T-helper 2 cell treated with Interferon-gamma antibody and Interleukin-4, amounts not matched to agents 5 μg/mL and 100 μg/mL, for 36 hours (primary cell): ENCODE measurements at regions not wholly inside any gene's neighbourhood (a gene's known extent, or its start where the extent isn't known, plus 50 kb on each side); places are given as distances from the start of the nearest gene placed in this dataset.
"Not testable (repeated sequence)": the region's sequence is repeated elsewhere in the genome, so short reads cannot be mapped to it uniquely, and the experiment has no call there.

Experiments used
- DNase-seq: peaks from one replicate; pipeline ENCODE4 v3.0.0; 2021; ENCODE audit warnings: low spot score
- H3K27ac Mint-ChIP-seq: one replicate; pipeline ENCODE4 v1.8.0; 2021; ENCODE audit warnings: mild to moderate bottlenecking, mixed read lengths
- H3K27me3 Mint-ChIP-seq: one replicate; pipeline ENCODE4 v1.8.0; 2021; ENCODE audit warnings: low read depth, mixed read lengths
- H3K36me3 Mint-ChIP-seq: one replicate; pipeline ENCODE4 v1.8.0; 2021; ENCODE audit warnings: low read depth, mixed read lengths
- H3K4me1 Mint-ChIP-seq: one replicate; pipeline ENCODE4 v1.8.0; 2021; ENCODE audit warnings: low read depth, mixed read lengths
- H3K4me3 Mint-ChIP-seq: one replicate; pipeline ENCODE4 v1.8.0; 2022; ENCODE audit warnings: mild to moderate bottlenecking, moderate library complexity, mixed read lengths
- H3K9me3 Mint-ChIP-seq: one replicate; pipeline ENCODE4 v1.8.0; 2021; ENCODE audit warnings: mixed read lengths

GRCh38 chr21:34004974-34005373, 68.4 kb upstream of the MRPS6 start:
- no peak overlapping the region for H3K4me3 Mint-ChIP-seq
- H3K36me3 Mint-ChIP-seq = peaks cover 7% of the 10 kb centered on the region
- H3K4me1 Mint-ChIP-seq = peaks cover 16% of the 10 kb centered on the region
- H3K9me3 Mint-ChIP-seq = peaks cover 25% of the 10 kb centered on the region
- H3K27ac Mint-ChIP-seq = no peak overlapping the region
- H3K27me3 Mint-ChIP-seq = no peaks in the 10 kb centered on the region
- no peak for DNase-seq

GRCh38 chr21:34004013-34004938, 69.1 kb upstream of the MRPS6 start:
- no peak overlapping the region for H3K27ac Mint-ChIP-seq

GRCh38 chr21:34003428-34003827, 70.0 kb upstream of the MRPS6 start:
- H3K27me3 Mint-ChIP-seq = no peaks in the 10 kb centered on the region
- peaks cover 21% of the 10 kb centered on the region for H3K4me1 Mint-ChIP-seq
- peaks cover 20% of the 10 kb centered on the region for H3K9me3 Mint-ChIP-seq
- peaks cover 6% of the 10 kb centered on the region for H3K36me3 Mint-ChIP-seq
- no peak for DNase-seq
- no peak overlapping the region for H3K27ac Mint-ChIP-seq
- no peak overlapping the region for H3K4me3 Mint-ChIP-seq

More at GRCh38 chr21:34004013-34004938, 69.1 kb upstream of the MRPS6 start:
- peaks cover 8% of the 10 kb centered on the region for H3K36me3 Mint-ChIP-seq
- no peak for DNase-seq
- peaks cover 23% of the 10 kb centered on the region for H3K9me3 Mint-ChIP-seq
- no peak overlapping the region for H3K4me3 Mint-ChIP-seq
- H3K27me3 Mint-ChIP-seq = no peaks in the 10 kb centered on the region
- peaks cover 21% of the 10 kb centered on the region for H3K4me1 Mint-ChIP-seq

GRCh38 chr21:34000375-34000774, 73.0 kb upstream of the MRPS6 start:
- Mint-ChIP-seq H3K9me3 (peaks cover 11% of the 10 kb centered on the region), H3K4me1 (peaks cover 21% of the 10 kb centered on the region), H3K27me3 (no peaks in the 10 kb centered on the region), H3K4me3 (no peak overlapping the region), H3K27ac (no peak overlapping the region), H3K36me3 (peaks cover 9% of the 10 kb centered on the region)
- DNase-seq = no peak

GRCh38 chr21:33998809-33999208, 74.6 kb upstream of the MRPS6 start:
- no peaks in the 10 kb centered on the region for H3K27me3 Mint-ChIP-seq
- DNase-seq = no peak
- peaks cover 9% of the 10 kb centered on the region for H3K36me3 Mint-ChIP-seq
- peak overlapping the region; percentile 54 for H3K4me3 Mint-ChIP-seq
- peaks cover 24% of the 10 kb centered on the region for H3K4me1 Mint-ChIP-seq
- peak overlapping the region; percentile 55 for H3K27ac Mint-ChIP-seq
- peaks cover 20% of the 10 kb centered on the region for H3K9me3 Mint-ChIP-seq

GRCh38 chr21:33998402-33998801, 75.0 kb upstream of the MRPS6 start:
- Mint-ChIP-seq H3K27me3 (no peaks in the 10 kb centered on the region), H3K4me1 (peaks cover 28% of the 10 kb centered on the region), H3K27ac (peak overlapping the region; percentile 12), H3K4me3 (no peak overlapping the region), H3K36me3 (peaks cover 9% of the 10 kb centered on the region), H3K9me3 (peaks cover 18% of the 10 kb centered on the region)
- no peak for DNase-seq

- Mint-ChIP-seq H3K27me3 (no peaks in the 10 kb centered on the region), H3K4me1 (peaks cover 28% of the 10 kb centered on the region), H3K4me3 (no peak overlapping the region), H3K36me3 (peaks cover 9% of the 10 kb centered on the region), H3K9me3 (peaks cover 19% of the 10 kb centered on the region), H3K27ac (no peak overlapping the region)
- DNase-seq = no peak
Measured at GRCh38 chr21:33997436-33997835, 75.9 kb upstream of the MRPS6 start.

GRCh38 chr21:33994373-33994772, 78.8 kb upstream of the ATP5PO start:
- Mint-ChIP-seq H3K27me3 (no peaks in the 10 kb centered on the region), H3K4me3 (no peak overlapping the region), H3K36me3 (peaks cover 11% of the 10 kb centered on the region), H3K27ac (no peak overlapping the region), H3K9me3 (peaks cover 33% of the 10 kb centered on the region), H3K4me1 (peaks cover 23% of the 10 kb centered on the region)
- no peak for DNase-seq

GRCh38 chr21:33993286-33994231, 78.0 kb upstream of the ATP5PO start:
- no peak overlapping the region for H3K4me3 Mint-ChIP-seq

GRCh38 chr21:33992412-33992811, 76.8 kb upstream of the ATP5PO start:
- DNase-seq, H3K27ac Mint-ChIP-seq: not testable (repeated sequence)

More at GRCh38 chr21:33993286-33994231, 78.0 kb upstream of the ATP5PO start:
- DNase-seq = no peak
- no peaks in the 10 kb centered on the region for H3K27me3 Mint-ChIP-seq
- H3K4me1 Mint-ChIP-seq = peaks cover 16% of the 10 kb centered on the region
- peaks cover 33% of the 10 kb centered on the region for H3K9me3 Mint-ChIP-seq
- peaks cover 11% of the 10 kb centered on the region for H3K36me3 Mint-ChIP-seq
- peak overlapping the region; percentile 8 for H3K27ac Mint-ChIP-seq

GRCh38 chr21:33991133-33991532, 75.5 kb upstream of the ATP5PO start:
- H3K4me3 Mint-ChIP-seq = no peak overlapping the region
- H3K27me3 Mint-ChIP-seq = no peaks in the 10 kb centered on the region
- DNase-seq = no peak
- H3K36me3 Mint-ChIP-seq = peaks cover 5% of the 10 kb centered on the region
- peaks cover 27% of the 10 kb centered on the region for H3K9me3 Mint-ChIP-seq
- H3K4me1 Mint-ChIP-seq = peaks cover 9% of the 10 kb centered on the region
- no peak overlapping the region for H3K27ac Mint-ChIP-seq

More at GRCh38 chr21:33992412-33992811, 76.8 kb upstream of the ATP5PO start:
- not testable (repeated sequence) for H3K36me3 Mint-ChIP-seq, H3K4me3 Mint-ChIP-seq, H3K27me3 Mint-ChIP-seq
- Mint-ChIP-seq H3K9me3 (peaks cover 33% of the 10 kb centered on the region), H3K4me1 (peaks cover 13% of the 10 kb centered on the region)

- DNase-seq = no peak
- Mint-ChIP-seq H3K4me1 (peaks cover 20% of the 10 kb centered on the region), H3K9me3 (peaks cover 24% of the 10 kb centered on the region), H3K27ac (no peak overlapping the region), H3K27me3 (no peaks in the 10 kb centered on the region), H3K36me3 (peaks cover 9% of the 10 kb centered on the region), H3K4me3 (no peak overlapping the region)
Measured at GRCh38 chr21:33989440-33989839, 73.8 kb upstream of the ATP5PO start.

- Mint-ChIP-seq H3K4me1 (peaks cover 13% of the 10 kb centered on the region), H3K4me3 (no peak overlapping the region)
Measured at GRCh38 chr21:33988237-33989017, 72.8 kb upstream of the ATP5PO start.

More at GRCh38 chr21:33988237-33989017, 72.8 kb upstream of the ATP5PO start:
- no peaks in the 10 kb centered on the region for H3K27me3 Mint-ChIP-seq
- peaks cover 15% of the 10 kb centered on the region for H3K9me3 Mint-ChIP-seq
- H3K36me3 Mint-ChIP-seq = peaks cover 9% of the 10 kb centered on the region
- DNase-seq = no peak
- no peak overlapping the region for H3K27ac Mint-ChIP-seq
